SU-DHL-6 (cell line): ENCODE measurements at regions not wholly inside any gene's neighbourhood (a gene's known extent, or its start where the extent isn't known, plus 50 kb on each side); places are given as distances from the start of the nearest gene placed in this dataset.

ENCODE experiments used
- EZH2phosphoT487 ChIP-seq: fragments of 200-600 bp; sonication (generic), shearing (Covaris generic); conservative IDR thresholded peaks from 2 replicates; pipeline ENCODE4 v1.6.1; 2018; ENCODE audit warnings: mild to moderate bottlenecking, antibody characterized with exemption, low read length, moderate library complexity, mixed read lengths
- TF ChIP-seq, protein P1 (sequence below): fragments of 200-600 bp; sonication (generic); IDR thresholded peaks from one replicate; pipeline ENCODE4 v1.5.1; 2017; ENCODE audit warnings: antibody characterized with exemption, mild to moderate bottlenecking, low read length, moderate library complexity; ENCODE audit not compliant: insufficient read depth, poor library complexity, severe bottlenecking

DNA sequence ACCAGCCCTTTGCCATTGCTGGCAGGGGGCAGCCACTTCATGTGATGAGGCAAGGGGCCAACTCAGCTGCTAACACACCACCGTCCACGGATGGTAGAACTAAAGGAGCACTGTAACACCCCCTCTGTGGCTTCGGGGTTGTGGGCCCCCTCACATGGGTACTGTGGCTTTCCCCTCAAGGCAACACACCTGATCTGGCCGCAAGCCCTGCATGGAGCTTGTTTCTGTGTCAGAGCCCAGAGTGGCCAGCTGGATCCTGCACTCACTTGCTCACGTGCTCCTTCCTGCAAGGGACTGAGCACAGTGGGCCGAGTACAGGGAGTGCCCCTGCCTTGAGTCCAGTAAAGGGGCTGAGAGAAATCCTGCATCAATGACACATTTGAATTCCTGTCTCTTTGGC lies 507.4 kb upstream of the SMC2 start:
- TF ChIP-seq, protein P1, sequence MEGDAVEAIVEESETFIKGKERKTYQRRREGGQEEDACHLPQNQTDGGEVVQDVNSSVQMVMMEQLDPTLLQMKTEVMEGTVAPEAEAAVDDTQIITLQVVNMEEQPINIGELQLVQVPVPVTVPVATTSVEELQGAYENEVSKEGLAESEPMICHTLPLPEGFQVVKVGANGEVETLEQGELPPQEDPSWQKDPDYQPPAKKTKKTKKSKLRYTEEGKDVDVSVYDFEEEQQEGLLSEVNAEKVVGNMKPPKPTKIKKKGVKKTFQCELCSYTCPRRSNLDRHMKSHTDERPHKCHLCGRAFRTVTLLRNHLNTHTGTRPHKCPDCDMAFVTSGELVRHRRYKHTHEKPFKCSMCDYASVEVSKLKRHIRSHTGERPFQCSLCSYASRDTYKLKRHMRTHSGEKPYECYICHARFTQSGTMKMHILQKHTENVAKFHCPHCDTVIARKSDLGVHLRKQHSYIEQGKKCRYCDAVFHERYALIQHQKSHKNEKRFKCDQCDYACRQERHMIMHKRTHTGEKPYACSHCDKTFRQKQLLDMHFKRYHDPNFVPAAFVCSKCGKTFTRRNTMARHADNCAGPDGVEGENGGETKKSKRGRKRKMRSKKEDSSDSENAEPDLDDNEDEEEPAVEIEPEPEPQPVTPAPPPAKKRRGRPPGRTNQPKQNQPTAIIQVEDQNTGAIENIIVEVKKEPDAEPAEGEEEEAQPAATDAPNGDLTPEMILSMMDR = no peak
- TF ChIP-seq EZH2phosphoT487 = no peak
